Uterus (tissue), 2 donors: ENCODE measurements at regions not wholly inside any gene's neighbourhood (a gene's known extent, or its start where the extent isn't known, plus 50 kb on each side); places are given as distances from the start of the nearest gene placed in this dataset.

Source experiments
- POLR2A ChIP-seq, 2 donors: fragments of 450-650 bp; IDR thresholded peaks; one replicate each; pipeline ENCODE4 v1.6.1; 2016; ENCODE audit warnings: antibody characterized with exemption in 2 of 2, mild to moderate bottlenecking in 1 of 2, moderate library complexity in 1 of 2
- TF ChIP-seq, protein P1 (sequence below), 4 experiments: fragments of 200-600 bp in 2 of 4; fragments of 450-650 bp in 2 of 4; sonication (generic) in 2 of 4; IDR thresholded peaks; one replicate each; pipeline ENCODE4 v1.5.1; 2016 to 2019; ENCODE audit warnings: antibody characterized with exemption in 4 of 4, mild to moderate bottlenecking in 2 of 4, moderate library complexity in 1 of 4

DNA sequence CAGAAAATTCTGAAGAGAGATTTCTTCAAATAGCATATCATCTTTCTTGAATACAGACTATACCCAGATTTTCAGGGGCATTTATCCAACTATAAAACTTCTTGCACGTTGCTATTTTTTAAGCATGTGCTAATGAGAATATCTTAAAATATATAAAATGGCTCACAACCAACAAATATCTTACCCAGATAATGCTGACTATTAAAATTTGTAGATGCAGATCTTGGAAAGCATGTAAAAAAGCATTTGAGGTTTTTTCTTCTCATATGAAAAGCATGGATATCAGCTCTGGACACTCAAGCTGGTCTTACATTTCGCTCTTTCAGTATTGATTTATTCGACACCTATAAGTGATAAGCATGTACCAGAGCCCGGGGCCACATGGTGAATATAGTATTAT is 1187.7 kb upstream of the ADGRL4 start:
- TF ChIP-seq, protein P1, sequence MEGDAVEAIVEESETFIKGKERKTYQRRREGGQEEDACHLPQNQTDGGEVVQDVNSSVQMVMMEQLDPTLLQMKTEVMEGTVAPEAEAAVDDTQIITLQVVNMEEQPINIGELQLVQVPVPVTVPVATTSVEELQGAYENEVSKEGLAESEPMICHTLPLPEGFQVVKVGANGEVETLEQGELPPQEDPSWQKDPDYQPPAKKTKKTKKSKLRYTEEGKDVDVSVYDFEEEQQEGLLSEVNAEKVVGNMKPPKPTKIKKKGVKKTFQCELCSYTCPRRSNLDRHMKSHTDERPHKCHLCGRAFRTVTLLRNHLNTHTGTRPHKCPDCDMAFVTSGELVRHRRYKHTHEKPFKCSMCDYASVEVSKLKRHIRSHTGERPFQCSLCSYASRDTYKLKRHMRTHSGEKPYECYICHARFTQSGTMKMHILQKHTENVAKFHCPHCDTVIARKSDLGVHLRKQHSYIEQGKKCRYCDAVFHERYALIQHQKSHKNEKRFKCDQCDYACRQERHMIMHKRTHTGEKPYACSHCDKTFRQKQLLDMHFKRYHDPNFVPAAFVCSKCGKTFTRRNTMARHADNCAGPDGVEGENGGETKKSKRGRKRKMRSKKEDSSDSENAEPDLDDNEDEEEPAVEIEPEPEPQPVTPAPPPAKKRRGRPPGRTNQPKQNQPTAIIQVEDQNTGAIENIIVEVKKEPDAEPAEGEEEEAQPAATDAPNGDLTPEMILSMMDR (IDR thresholded peaks at IDR 0.05), result no peak
- TF ChIP-seq POLR2A (IDR thresholded peaks at IDR 0.05), result no peak
